Esophagus mucosa (tissue), 1 donor: ENCODE measurements at regions not wholly inside any gene's neighbourhood (a gene's known extent, or its start where the extent isn't known, plus 50 kb on each side); places are given as distances from the start of the nearest gene placed in this dataset.

Experiments
- ATAC-seq: fragments of 200-7000 bp; cut with Tn5 transposase; one replicate; pipeline ENCODE4 v1.9.1; 2020
- donor health status: DM: yes; HTN: yes; CAD: no.

GRCh38 chr2:215765729-215766360, 247.5 kb downstream of the MREG start:
- no peak for ATAC-seq

- no peak for ATAC-seq
Measured at GRCh38 chr2:215764441-215765048, 248.8 kb downstream of the MREG start.

GRCh38 chr2:215760557-215760956, 252.8 kb downstream of the MREG start:
- ATAC-seq = no peak

GRCh38 chr2:215760091-215760490, 253.3 kb downstream of the MREG start:
- no peak for ATAC-seq

GRCh38 chr2:215758691-215759090, 254.7 kb downstream of the MREG start:
- ATAC-seq = no peak

- ATAC-seq = no peak
Measured at GRCh38 chr2:215756346-215756730, 257.0 kb downstream of the MREG start.

GRCh38 chr2:215755641-215756345, 257.6 kb downstream of the MREG start:
- ATAC-seq = no peak

- no peak for ATAC-seq
Measured at GRCh38 chr2:215754546-215754945, 258.8 kb downstream of the MREG start.

GRCh38 chr2:215753808-215754207, 259.5 kb downstream of the MREG start:
- no peak for ATAC-seq

GRCh38 chr2:215752991-215753390, 260.4 kb downstream of the MREG start:
- no peak for ATAC-seq

- no peak for ATAC-seq
Measured at GRCh38 chr2:215752436-215752835, 260.9 kb downstream of the MREG start.

- ATAC-seq = no peak
Measured at GRCh38 chr2:215751911-215752272, 261.5 kb downstream of the MREG start.

GRCh38 chr2:215751200-215751910, 262.0 kb downstream of the MREG start:
- no peak for ATAC-seq

- ATAC-seq = no peak
Measured at GRCh38 chr2:215750763-215751162, 262.6 kb downstream of the MREG start.

GRCh38 chr2:215749092-215749957, 264.0 kb downstream of the MREG start:
- no peak for ATAC-seq

- ATAC-seq = no peak
Measured at GRCh38 chr2:215748446-215748845, 264.9 kb downstream of the MREG start.

GRCh38 chr2:215746887-215747615, 266.3 kb downstream of the MREG start:
- ATAC-seq = no peak

GRCh38 chr2:215746226-215746886, 267.0 kb downstream of the MREG start:
- ATAC-seq = no peak

- ATAC-seq = no peak
Measured at GRCh38 chr2:215745331-215745730, 268.0 kb downstream of the MREG start.

GRCh38 chr2:215744514-215744913, 268.8 kb downstream of the MREG start:
- no peak for ATAC-seq

GRCh38 chr2:215743066-215743465, 270.3 kb downstream of the MREG start:
- ATAC-seq = no peak
